Upper lobe of left lung (tissue), 4 donors: ENCODE measurements at regions not wholly inside any gene's neighbourhood (a gene's known extent, or its start where the extent isn't known, plus 50 kb on each side); places are given as distances from the start of the nearest gene placed in this dataset.
"Not testable (repeated sequence)": the region's sequence is repeated elsewhere in the genome, so short reads cannot be mapped to it uniquely, and the experiment has no call there.

Experiments used
- CTCF ChIP-seq, 6 experiments: fragments of 450-650 bp in 4 of 6; fragments of 200-600 bp in 2 of 6; sonication (generic) in 2 of 6; IDR thresholded peaks; one replicate each; pipeline ENCODE4 v1.5.1; 2016 to 2019; ENCODE audit warnings: antibody characterized with exemption in 6 of 6
- EP300 ChIP-seq, 4 donors: sonication (generic); formaldehyde crosslinking; IDR thresholded peaks; one replicate each; pipeline ENCODE4 v1.5.1; 2017; ENCODE audit warnings: antibody characterized with exemption in 4 of 4, control low read depth in 2 of 4
- POLR2AphosphoS5 ChIP-seq, 2 donors: sonication (generic); formaldehyde crosslinking; IDR thresholded peaks; one replicate each; pipeline ENCODE4 v1.5.1; 2017; ENCODE audit warnings: antibody characterized with exemption in 2 of 2

DNA sequence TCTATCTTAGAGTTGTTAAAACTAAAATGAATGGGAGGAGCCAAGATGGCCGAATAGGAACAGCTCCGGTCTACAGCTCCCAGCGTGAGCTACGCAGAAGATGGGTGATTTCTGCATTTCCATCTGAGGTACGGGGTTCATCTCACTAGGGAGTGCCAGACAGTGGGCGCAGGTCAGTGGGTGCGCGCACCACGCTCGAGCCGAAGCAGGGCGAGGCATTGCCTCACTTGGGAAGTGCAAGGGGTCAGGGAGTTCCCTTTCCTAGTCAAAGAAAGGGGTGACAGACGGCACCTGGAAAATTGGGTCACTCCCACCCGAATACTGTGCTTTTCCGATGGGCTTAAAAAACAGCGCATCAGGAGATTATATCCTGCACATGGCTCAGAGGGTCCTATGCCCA, 140.3 kb upstream of the MRPS30 start:
- TF ChIP-seq CTCF, POLR2AphosphoS5, EP300 (IDR thresholded peaks at IDR 0.05): not testable (repeated sequence)
